CD4-positive, CD25-positive, alpha-beta regulatory T cell (primary cell): ENCODE measurements at regions not wholly inside any gene's neighbourhood (a gene's known extent, or its start where the extent isn't known, plus 50 kb on each side); places are given as distances from the start of the nearest gene placed in this dataset.
"Not testable (repeated sequence)": the region's sequence is repeated elsewhere in the genome, so short reads cannot be mapped to it uniquely, and the experiment has no call there.

Experiments
- ATAC-seq, 2 donors: fragments of 150-1000 bp; cut with Tn5 transposase; one replicate each; pipeline ENCODE4 v1.10.0; 2021; ENCODE audit warnings: low read depth in 2 of 2, moderate number of reproducible peaks in 2 of 2, moderate library complexity in 1 of 2
- DNase-seq, 3 donors: peaks; one replicate each; pipeline versions ENCODE4 v3.0.0 to v3.0.0-alpha.2; 2012 to 2022; ENCODE audit warnings: mixed read lengths in 1 of 3
- H3K27ac ChIP-seq: one replicate; pipeline ENCODE4 v1.7.0; 2013; ENCODE audit warnings: mild to moderate bottlenecking, low read length; ENCODE audit not compliant: insufficient read depth, poor library complexity, severe bottlenecking
- H3K27me3 ChIP-seq: one replicate; pipeline ENCODE4 v1.7.0; 2013; ENCODE audit warnings: low read length; ENCODE audit not compliant: control insufficient read depth, insufficient read depth
- H3K36me3 ChIP-seq: one replicate; pipeline ENCODE4 v1.7.0; 2013; ENCODE audit warnings: mild to moderate bottlenecking, low read length, moderate library complexity; ENCODE audit not compliant: control insufficient read depth, insufficient read depth
- H3K4me1 ChIP-seq: 2 replicates; pipeline ENCODE4 v1.7.0; 2013; ENCODE audit warnings: mild to moderate bottlenecking, low read length; ENCODE audit not compliant: insufficient read depth, control insufficient read depth, poor library complexity, severe bottlenecking
- H3K4me3 ChIP-seq: one replicate; pipeline ENCODE4 v1.7.0; 2013; ENCODE audit warnings: low read depth, mild to moderate bottlenecking, low read length, moderate library complexity
- H3K9me3 ChIP-seq, 2 experiments: 1 replicate in 1 of 2; 2 replicates in 1 of 2; pipeline ENCODE4 v1.7.0; 2013; ENCODE audit warnings: low read length in 2 of 2, mild to moderate bottlenecking in 1 of 2, moderate library complexity in 1 of 2; ENCODE audit not compliant: control insufficient read depth in 2 of 2
- H3K27ac Mint-ChIP-seq, 3 donors: one replicate each; pipeline ENCODE4 v1.8.0; 2020 to 2022; ENCODE audit warnings: mild to moderate bottlenecking in 3 of 3, mixed read lengths in 3 of 3, moderate library complexity in 2 of 3
- H3K27me3 Mint-ChIP-seq: one replicate; pipeline ENCODE4 v1.8.0; 2022; ENCODE audit warnings: mild to moderate bottlenecking, mixed read lengths
- H3K36me3 Mint-ChIP-seq: one replicate; pipeline ENCODE4 v1.8.0; 2020; ENCODE audit warnings: mixed read lengths
- H3K4me1 Mint-ChIP-seq, 4 donors: one replicate each; pipeline ENCODE4 v1.8.0; 2020 to 2022; ENCODE audit warnings: mixed read lengths in 4 of 4, mild to moderate bottlenecking in 1 of 4
- H3K4me3 Mint-ChIP-seq, 4 donors: one replicate each; pipeline ENCODE4 v1.8.0; 2020 to 2022; ENCODE audit warnings: mild to moderate bottlenecking in 4 of 4, mixed read lengths in 4 of 4, moderate library complexity in 3 of 4
- H3K9me3 Mint-ChIP-seq, 7 donors: one replicate each; pipeline ENCODE4 v1.8.0; 2020 to 2022; ENCODE audit warnings: mixed read lengths in 7 of 7, mild to moderate bottlenecking in 3 of 7, moderate library complexity in 2 of 7

GRCh38 chr9:62737915-62738314 is 1548.1 kb downstream of the SPATA31A7 start:
- not testable (repeated sequence) for H3K9me3 Mint-ChIP-seq, H3K9me3 ChIP-seq, DNase-seq, H3K4me3 Mint-ChIP-seq, H3K27me3 Mint-ChIP-seq, H3K4me1 ChIP-seq, H3K4me1 Mint-ChIP-seq, H3K36me3 Mint-ChIP-seq, H3K27ac ChIP-seq, H3K27me3 ChIP-seq, H3K4me3 ChIP-seq, H3K36me3 ChIP-seq, ATAC-seq, H3K27ac Mint-ChIP-seq

GRCh38 chr9:62745774-62746529 is 1556.1 kb downstream of the SPATA31A7 start:
- not testable (repeated sequence) for H3K4me1 ChIP-seq, ATAC-seq, H3K27ac Mint-ChIP-seq, H3K9me3 Mint-ChIP-seq, H3K27me3 Mint-ChIP-seq, H3K4me3 Mint-ChIP-seq, H3K27me3 ChIP-seq, H3K9me3 ChIP-seq, DNase-seq, H3K4me3 ChIP-seq, H3K27ac ChIP-seq, H3K36me3 Mint-ChIP-seq, H3K36me3 ChIP-seq, H3K4me1 Mint-ChIP-seq
